Ascending aorta (tissue), 2 donors: ENCODE measurements at regions not wholly inside any gene's neighbourhood (a gene's known extent, or its start where the extent isn't known, plus 50 kb on each side); places are given as distances from the start of the nearest gene placed in this dataset.

Experiments
- DNase-seq, 2 donors: peaks; one replicate each; pipeline ENCODE4 v3.0.0-alpha.2; 2019; ENCODE audit warnings: low spot score in 2 of 2
- H3K27ac ChIP-seq, 2 donors: fragments of 200-600 bp; sonication (generic); one replicate each; pipeline ENCODE4 v1.5.1; 2016 to 2017; ENCODE audit warnings: mild to moderate bottlenecking in 1 of 2
- H3K27me3 ChIP-seq: fragments of 200-600 bp; sonication (generic); one replicate; pipeline ENCODE4 v1.5.1; 2017
- H3K36me3 ChIP-seq, 2 donors: fragments of 200-600 bp; sonication (generic); one replicate each; pipeline ENCODE4 v1.5.1; 2016
- H3K4me1 ChIP-seq, 2 donors: fragments of 200-600 bp; sonication (generic); one replicate each; pipeline ENCODE4 v1.5.1; 2016 to 2017; ENCODE audit warnings: mild to moderate bottlenecking in 1 of 2
- H3K4me3 ChIP-seq, 2 donors: fragments of 200-600 bp; sonication (generic); one replicate each; pipeline ENCODE4 v1.5.1; 2016 to 2017; ENCODE audit warnings: mild to moderate bottlenecking in 1 of 2
- H3K9me3 ChIP-seq, 2 donors: fragments of 200-600 bp; sonication (generic); one replicate each; pipeline ENCODE4 v1.5.1; 2016
- intact Hi-C: fragments of 100-400 bp; cut with DNase I; formaldehyde crosslinking; loops from one replicate; pipeline ENCODE4 v1.15.1; 2023
- TF ChIP-seq, protein P1 (sequence below), 3 experiments: fragments of 200-600 bp in 2 of 3; fragments of 450-650 bp in 1 of 3; sonication (generic) in 2 of 3; IDR thresholded peaks; one replicate each; pipeline ENCODE4 v1.5.1; 2016 to 2019; ENCODE audit warnings: antibody characterized with exemption in 3 of 3, mild to moderate bottlenecking in 1 of 3, moderate library complexity in 1 of 3

DNA sequence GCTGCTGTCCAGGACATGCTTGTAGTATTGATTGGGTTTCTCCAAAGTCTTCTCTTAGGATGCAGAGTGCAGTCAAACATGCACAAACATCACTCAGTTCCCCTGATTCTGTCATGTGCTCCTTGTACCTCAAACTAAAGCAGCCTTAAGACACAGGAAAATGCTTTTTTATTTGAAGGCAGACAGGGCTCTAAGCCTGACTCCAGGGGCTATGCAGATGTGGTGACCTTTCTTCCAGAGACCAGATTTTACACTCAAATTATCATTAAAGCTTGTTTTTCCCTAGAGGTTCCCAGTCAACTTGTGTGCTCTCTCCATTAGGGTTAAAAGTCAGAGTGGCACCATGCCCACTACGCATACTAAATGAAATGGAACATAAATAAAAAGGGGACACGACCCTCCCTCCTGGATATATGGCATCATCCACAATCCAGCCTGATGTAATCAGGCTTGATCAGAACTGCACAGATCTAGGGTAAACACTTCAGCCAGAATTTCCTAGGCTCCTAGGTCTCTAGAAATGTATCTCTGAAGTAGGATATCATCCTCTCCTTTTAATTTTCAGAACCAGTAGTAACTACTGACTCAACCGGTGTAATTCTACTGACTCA is 771.1 kb downstream of the NR2F1-AS1 start:
- H3K27me3 ChIP-seq: no peaks in the 10 kb centered on the region
- no peak for DNase-seq
- H3K9me3 ChIP-seq: no peaks in the 10 kb centered on the region
- H3K27ac ChIP-seq: no peak overlapping the region
- H3K4me3 ChIP-seq: no peak overlapping the region
- H3K4me1 ChIP-seq: no peaks in the 10 kb centered on the region
- H3K36me3 ChIP-seq: no peaks in the 10 kb centered on the region
- TF ChIP-seq, protein P1, sequence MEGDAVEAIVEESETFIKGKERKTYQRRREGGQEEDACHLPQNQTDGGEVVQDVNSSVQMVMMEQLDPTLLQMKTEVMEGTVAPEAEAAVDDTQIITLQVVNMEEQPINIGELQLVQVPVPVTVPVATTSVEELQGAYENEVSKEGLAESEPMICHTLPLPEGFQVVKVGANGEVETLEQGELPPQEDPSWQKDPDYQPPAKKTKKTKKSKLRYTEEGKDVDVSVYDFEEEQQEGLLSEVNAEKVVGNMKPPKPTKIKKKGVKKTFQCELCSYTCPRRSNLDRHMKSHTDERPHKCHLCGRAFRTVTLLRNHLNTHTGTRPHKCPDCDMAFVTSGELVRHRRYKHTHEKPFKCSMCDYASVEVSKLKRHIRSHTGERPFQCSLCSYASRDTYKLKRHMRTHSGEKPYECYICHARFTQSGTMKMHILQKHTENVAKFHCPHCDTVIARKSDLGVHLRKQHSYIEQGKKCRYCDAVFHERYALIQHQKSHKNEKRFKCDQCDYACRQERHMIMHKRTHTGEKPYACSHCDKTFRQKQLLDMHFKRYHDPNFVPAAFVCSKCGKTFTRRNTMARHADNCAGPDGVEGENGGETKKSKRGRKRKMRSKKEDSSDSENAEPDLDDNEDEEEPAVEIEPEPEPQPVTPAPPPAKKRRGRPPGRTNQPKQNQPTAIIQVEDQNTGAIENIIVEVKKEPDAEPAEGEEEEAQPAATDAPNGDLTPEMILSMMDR (IDR thresholded peaks at IDR 0.05): no peak
- intact Hi-C loops: no loop called here

- Histone ChIP-seq H3K27ac (no peak overlapping the region), H3K36me3 (no peaks in the 10 kb centered on the region), H3K4me1 (no peaks in the 10 kb centered on the region), H3K27me3 (no peaks in the 10 kb centered on the region), H3K9me3 (no peaks in the 10 kb centered on the region), H3K4me3 (no peak overlapping the region)
- TF ChIP-seq, protein P1 (IDR thresholded peaks at IDR 0.05): no peak
- intact Hi-C loops: no loop called here
- DNase-seq: no peak
Measured at GRCh38 chr5:92808474-92808873, 772.5 kb downstream of the NR2F1-AS1 start.

GRCh38 chr5:92807085-92807484 is 773.9 kb downstream of the NR2F1-AS1 start:
- no peak overlapping the region for H3K4me3 ChIP-seq
- H3K27ac ChIP-seq: no peak overlapping the region
- no peaks in the 10 kb centered on the region for H3K27me3 ChIP-seq
- H3K4me1 ChIP-seq: no peaks in the 10 kb centered on the region
- no peak for DNase-seq
- H3K36me3 ChIP-seq: no peaks in the 10 kb centered on the region
- TF ChIP-seq, protein P1 (IDR thresholded peaks at IDR 0.05): no peak
- intact Hi-C loops: no loop called here
- H3K9me3 ChIP-seq: no peaks in the 10 kb centered on the region

GRCh38 chr5:92805446-92805845 is 775.6 kb downstream of the NR2F1-AS1 start:
- no peak for DNase-seq
- intact Hi-C loops: no loop called here
- no peak overlapping the region for H3K27ac ChIP-seq
- no peaks in the 10 kb centered on the region for H3K27me3 ChIP-seq
- H3K4me1 ChIP-seq: no peaks in the 10 kb centered on the region
- TF ChIP-seq, protein P1 (IDR thresholded peaks at IDR 0.05): no peak
- no peak overlapping the region for H3K4me3 ChIP-seq
- H3K9me3 ChIP-seq: no peaks in the 10 kb centered on the region
- H3K36me3 ChIP-seq: no peaks in the 10 kb centered on the region

GRCh38 chr5:92801911-92802310 is 779.1 kb downstream of the NR2F1-AS1 start:
- no peaks in the 10 kb centered on the region for H3K36me3 ChIP-seq
- DNase-seq: no peak
- no peak overlapping the region for H3K27ac ChIP-seq
- no peak overlapping the region for H3K4me3 ChIP-seq
- no peaks in the 10 kb centered on the region for H3K9me3 ChIP-seq
- TF ChIP-seq, protein P1 (IDR thresholded peaks at IDR 0.05): no peak
- no peaks in the 10 kb centered on the region for H3K4me1 ChIP-seq
- H3K27me3 ChIP-seq: no peaks in the 10 kb centered on the region
- intact Hi-C loops: no loop called here

DNA sequence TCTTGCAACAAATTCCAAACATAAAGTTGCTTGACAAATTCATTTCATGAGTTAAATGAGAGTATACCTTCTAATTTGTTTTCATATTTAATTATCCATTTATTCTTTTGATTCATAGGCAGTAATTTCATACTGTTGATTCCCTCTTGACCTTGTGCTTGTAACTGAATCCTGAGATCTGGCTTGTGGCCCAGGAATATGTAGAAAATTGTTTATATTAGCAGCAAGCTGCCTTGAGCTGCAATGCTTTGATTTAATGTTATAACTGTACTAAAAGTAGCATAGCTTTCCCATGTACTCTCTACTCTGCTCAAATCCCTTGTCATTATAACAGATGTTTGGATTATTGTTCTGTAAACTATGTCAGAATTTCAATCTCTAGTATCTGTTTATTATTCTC is 780.7 kb downstream of the NR2F1-AS1 start:
- TF ChIP-seq, protein P1 (IDR thresholded peaks at IDR 0.05): no peak
- no peaks in the 10 kb centered on the region for H3K27me3 ChIP-seq
- no peak overlapping the region for H3K27ac ChIP-seq
- H3K9me3 ChIP-seq: no peaks in the 10 kb centered on the region
- no peaks in the 10 kb centered on the region for H3K36me3 ChIP-seq
- no peaks in the 10 kb centered on the region for H3K4me1 ChIP-seq
- intact Hi-C loops: no loop called here
- no peak for DNase-seq
- H3K4me3 ChIP-seq: no peak overlapping the region
